Left ventricle myocardium inferior (tissue), 1 donor: ENCODE measurements at regions not wholly inside any gene's neighbourhood (a gene's known extent, or its start where the extent isn't known, plus 50 kb on each side); places are given as distances from the start of the nearest gene placed in this dataset.

Source experiments
- DNase-seq: peaks from one replicate; pipeline ENCODE4 v3.0.0-alpha.2; 2020
- H3K27ac ChIP-seq: fragments of 200-600 bp; replicated peaks from 2 replicates; pipeline ENCODE4 v1.8.0; 2021
- H3K27me3 ChIP-seq: fragments of 200-600 bp; 2 replicates; pipeline ENCODE4 v1.8.0; 2021; ENCODE audit warnings: low read depth
- H3K36me3 ChIP-seq: fragments of 200-600 bp; 2 replicates; pipeline ENCODE4 v1.8.0; 2021
- H3K4me1 ChIP-seq: fragments of 200-600 bp; 2 replicates; pipeline ENCODE4 v1.8.0; 2021
- H3K4me3 ChIP-seq: fragments of 200-600 bp; 2 replicates; pipeline ENCODE4 v1.8.0; 2021; ENCODE audit warnings: mild to moderate bottlenecking, moderate library complexity
- H3K9me3 ChIP-seq: fragments of 200-600 bp; replicated peaks from 2 replicates; pipeline ENCODE4 v1.8.0; 2021
- intact Hi-C: fragments of 100-400 bp; cut with micrococcal nuclease; formaldehyde crosslinking; loops from one replicate; pipeline ENCODE4 v1.11.0; 2022
- TF ChIP-seq, protein P1 (sequence below): fragments of 200-600 bp; IDR thresholded peaks from 2 replicates; pipeline ENCODE4 v1.8.0; 2021; ENCODE audit warnings: antibody characterized with exemption, mild to moderate bottlenecking, borderline replicate concordance
- donor health status: DM: no; HTN: yes; CAD: no; lungs with severe emphysema.

- H3K27me3 ChIP-seq: no peaks in the 10 kb centered on the region
- TF ChIP-seq, protein P1, sequence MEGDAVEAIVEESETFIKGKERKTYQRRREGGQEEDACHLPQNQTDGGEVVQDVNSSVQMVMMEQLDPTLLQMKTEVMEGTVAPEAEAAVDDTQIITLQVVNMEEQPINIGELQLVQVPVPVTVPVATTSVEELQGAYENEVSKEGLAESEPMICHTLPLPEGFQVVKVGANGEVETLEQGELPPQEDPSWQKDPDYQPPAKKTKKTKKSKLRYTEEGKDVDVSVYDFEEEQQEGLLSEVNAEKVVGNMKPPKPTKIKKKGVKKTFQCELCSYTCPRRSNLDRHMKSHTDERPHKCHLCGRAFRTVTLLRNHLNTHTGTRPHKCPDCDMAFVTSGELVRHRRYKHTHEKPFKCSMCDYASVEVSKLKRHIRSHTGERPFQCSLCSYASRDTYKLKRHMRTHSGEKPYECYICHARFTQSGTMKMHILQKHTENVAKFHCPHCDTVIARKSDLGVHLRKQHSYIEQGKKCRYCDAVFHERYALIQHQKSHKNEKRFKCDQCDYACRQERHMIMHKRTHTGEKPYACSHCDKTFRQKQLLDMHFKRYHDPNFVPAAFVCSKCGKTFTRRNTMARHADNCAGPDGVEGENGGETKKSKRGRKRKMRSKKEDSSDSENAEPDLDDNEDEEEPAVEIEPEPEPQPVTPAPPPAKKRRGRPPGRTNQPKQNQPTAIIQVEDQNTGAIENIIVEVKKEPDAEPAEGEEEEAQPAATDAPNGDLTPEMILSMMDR: no peak
- no peak for DNase-seq
- peaks cover 6% of the 10 kb centered on the region for H3K9me3 ChIP-seq
- no peak overlapping the region for H3K27ac ChIP-seq
- H3K36me3 ChIP-seq: no peaks in the 10 kb centered on the region
- H3K4me3 ChIP-seq: no peak overlapping the region
- intact Hi-C loops: no loop called here
- no peaks in the 10 kb centered on the region for H3K4me1 ChIP-seq
Observed at GRCh38 chr13:60959427-60959826, 456.2 kb downstream of the PCDH20 start.

DNA sequence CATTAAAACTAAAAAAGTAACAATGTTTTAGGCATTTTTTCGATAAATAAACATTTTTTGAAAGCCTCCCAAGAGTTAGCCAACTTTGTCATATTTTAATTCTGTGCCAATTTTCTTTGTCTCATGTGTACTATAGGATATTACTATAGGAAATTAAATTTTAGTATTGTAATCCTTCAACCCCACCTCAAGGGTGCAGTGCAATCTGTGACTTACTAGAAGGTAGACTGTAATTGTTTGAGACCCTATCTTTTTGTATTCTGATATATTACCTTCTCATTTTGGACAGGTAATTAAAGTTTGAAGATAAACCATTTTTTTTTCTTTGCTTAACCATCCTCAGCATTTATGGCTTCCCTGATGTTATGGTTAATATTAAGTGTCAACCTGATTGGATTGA lies 457.8 kb downstream of the PCDH20 start:
- H3K36me3 ChIP-seq: no peaks in the 10 kb centered on the region
- H3K27ac ChIP-seq: no peak overlapping the region
- H3K4me1 ChIP-seq: no peaks in the 10 kb centered on the region
- no peak overlapping the region for H3K4me3 ChIP-seq
- intact Hi-C loops: no loop called here
- DNase-seq: no peak
- peaks cover 6% of the 10 kb centered on the region for H3K9me3 ChIP-seq
- TF ChIP-seq, protein P1: no peak
- H3K27me3 ChIP-seq: no peaks in the 10 kb centered on the region

- Histone ChIP-seq H3K4me1 (no peaks in the 10 kb centered on the region), H3K9me3 (peaks cover 9% of the 10 kb centered on the region), H3K36me3 (no peaks in the 10 kb centered on the region), H3K4me3 (no peak overlapping the region), H3K27me3 (no peaks in the 10 kb centered on the region), H3K27ac (no peak overlapping the region)
- TF ChIP-seq, protein P1: no peak
- DNase-seq: no peak
- intact Hi-C loops: no loop called here
Observed at GRCh38 chr13:60945396-60945795, 470.3 kb downstream of the PCDH20 start.

- TF ChIP-seq, protein P1: no peak
- intact Hi-C loops: no loop called here
Observed at GRCh38 chr13:60944863-60945262, 470.8 kb downstream of the PCDH20 start.

GRCh38 chr13:60944016-60944415 lies 471.6 kb downstream of the PCDH20 start:
- H3K4me3 ChIP-seq: no peak overlapping the region
- intact Hi-C loops: no loop called here
- no peak for DNase-seq
- H3K27me3 ChIP-seq: no peaks in the 10 kb centered on the region
- H3K36me3 ChIP-seq: no peaks in the 10 kb centered on the region
- no peaks in the 10 kb centered on the region for H3K9me3 ChIP-seq
- TF ChIP-seq, protein P1: no peak
- no peaks in the 10 kb centered on the region for H3K4me1 ChIP-seq
- no peak overlapping the region for H3K27ac ChIP-seq

More at GRCh38 chr13:60944863-60945262, 470.8 kb downstream of the PCDH20 start:
- peaks cover 7% of the 10 kb centered on the region for H3K9me3 ChIP-seq
- no peaks in the 10 kb centered on the region for H3K27me3 ChIP-seq
- H3K36me3 ChIP-seq: no peaks in the 10 kb centered on the region
- DNase-seq: no peak
- H3K4me1 ChIP-seq: no peaks in the 10 kb centered on the region
- H3K4me3 ChIP-seq: no peak overlapping the region
- no peak overlapping the region for H3K27ac ChIP-seq

DNA sequence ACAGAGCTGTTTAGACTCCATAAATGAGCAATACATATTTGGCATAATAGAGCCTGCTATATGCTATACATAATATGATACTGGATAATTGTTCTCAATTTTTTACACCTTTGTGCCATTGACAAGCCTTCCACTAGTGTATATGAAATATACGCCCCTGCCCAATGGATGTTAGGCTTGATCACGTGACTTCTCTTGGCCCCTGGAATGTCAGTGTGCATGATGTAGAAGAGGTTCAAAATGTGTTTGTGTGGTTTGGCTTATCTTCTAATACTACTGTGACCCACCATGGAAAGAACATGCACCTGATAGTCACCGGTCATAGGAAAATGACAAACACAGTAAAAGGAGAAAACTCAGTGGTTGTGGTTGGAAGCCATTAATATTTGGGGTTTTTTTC lies 479.4 kb downstream of the PCDH20 start:
- Histone ChIP-seq H3K9me3 (no peaks in the 10 kb centered on the region), H3K4me3 (no peak overlapping the region), H3K36me3 (no peaks in the 10 kb centered on the region), H3K4me1 (no peaks in the 10 kb centered on the region), H3K27ac (no peak overlapping the region), H3K27me3 (no peaks in the 10 kb centered on the region)
- DNase-seq: no peak
- TF ChIP-seq, protein P1: no peak
- intact Hi-C loops: no loop called here
